B cell (primary cell): ENCODE measurements at regions not wholly inside any gene's neighbourhood (a gene's known extent, or its start where the extent isn't known, plus 50 kb on each side); places are given as distances from the start of the nearest gene placed in this dataset.

Experiments
- ATAC-seq: fragments of 200-7000 bp; cut with Tn5 transposase; one replicate; pipeline ENCODE4 v1.10.0; 2021; ENCODE audit warnings: low read depth, mild to moderate bottlenecking, moderate number of reproducible peaks, moderate library complexity
- CTCF ChIA-PET: fragments of 350-600 bp; sonication (Branson Sonifier 250); formaldehyde crosslinking; loops from one replicate; lab custom pipeline; 2021; ENCODE audit warnings: antibody characterized with exemption, inconsistent platforms; lab: Charles Lee
- POLR2A ChIA-PET: fragments of 350-600 bp; sonication (Branson Sonifier 250); formaldehyde crosslinking; loops from one replicate; lab custom pipeline; 2021; ENCODE audit warnings: antibody characterized with exemption; lab: Charles Lee
- DNase-seq: peaks from one replicate; pipeline ENCODE4 v3.0.0; 2013
- H2AFZ ChIP-seq: 2 replicates; pipeline ENCODE4 v1.6.1; 2012; ENCODE audit warnings: mild to moderate bottlenecking, low read depth, low read length; ENCODE audit not compliant: insufficient read depth, poor library complexity, severe bottlenecking
- H3K27ac ChIP-seq, 2 donors: 1 replicate in 1 of 2; 2 replicates in 1 of 2; pipeline ENCODE4 v1.5.1; 2012 to 2013; ENCODE audit warnings: low read length in 2 of 2, mild to moderate bottlenecking in 2 of 2, moderate library complexity in 1 of 2
- H3K27me3 ChIP-seq, 4 experiments: fragments of 200-600 bp in 1 of 4; sonication (generic) in 1 of 4; replicated peaks in 1 of 4; 1 replicate in 2 of 4; 2 replicates in 2 of 4; pipeline versions ENCODE4 v1.6.1 to v1.7.0; 2013 to 2016; ENCODE audit warnings: low read length in 3 of 4, mild to moderate bottlenecking in 2 of 4, mixed read lengths in 1 of 4, moderate library complexity in 1 of 4; ENCODE audit not compliant: insufficient read depth in 4 of 4, control insufficient read depth in 3 of 4; ENCODE audit errors: control extremely low read depth in 1 of 4
- H3K36me3 ChIP-seq, 2 experiments: replicated peaks in 1 of 2; 1 replicate in 1 of 2; 2 replicates in 1 of 2; pipeline versions ENCODE4 v1.6.1 to v1.7.1; 2013; ENCODE audit warnings: low read length in 1 of 2; ENCODE audit not compliant: insufficient read depth in 2 of 2, control insufficient read depth in 1 of 2; ENCODE audit errors: control extremely low read depth in 1 of 2, extremely low read depth in 1 of 2
- H3K4me1 ChIP-seq, 2 donors: fragments of 200-600 bp in 1 of 2; sonication (generic) in 1 of 2; 1 replicate in 1 of 2; 2 replicates in 1 of 2; pipeline versions ENCODE4 v1.5.1 to v1.6.1; 2013 to 2017; ENCODE audit warnings: low read length in 2 of 2; ENCODE audit not compliant: control insufficient read depth in 2 of 2, insufficient read depth in 2 of 2
- H3K4me2 ChIP-seq: replicated peaks from 2 replicates; pipeline ENCODE3; 2012; ENCODE audit warnings: mild to moderate bottlenecking, low read depth, low read length; ENCODE audit not compliant: poor library complexity, severe bottlenecking
- H3K4me3 ChIP-seq, 5 experiments: fragments of 200-600 bp in 1 of 5; sonication (generic) in 1 of 5; 1 replicate in 3 of 5; 2 replicates in 2 of 5; pipeline versions ENCODE4 v1.5.1 to v1.7.0; 2011 to 2016; ENCODE audit warnings: low read length in 4 of 5, mild to moderate bottlenecking in 4 of 5, low read depth in 2 of 5, control low read depth in 1 of 5, moderate library complexity in 1 of 5; ENCODE audit not compliant: insufficient read depth in 1 of 5; ENCODE audit errors: control extremely low read depth in 1 of 5, extremely low read depth in 1 of 5
- H3K79me2 ChIP-seq: fragments of 200-600 bp; sonication (generic); one replicate; pipeline ENCODE4 v1.6.0; 2016; ENCODE audit warnings: low read length; ENCODE audit not compliant: control insufficient read depth, insufficient read depth
- H3K9ac ChIP-seq: fragments of 200-600 bp; sonication (generic); 2 replicates; pipeline ENCODE4 v1.6.1; 2017; ENCODE audit warnings: mild to moderate bottlenecking, low read length, moderate library complexity
- H3K9me3 ChIP-seq, 3 donors: one replicate each; pipeline versions ENCODE4 v1.6.1 to v1.7.1; 2013; ENCODE audit warnings: low read length in 2 of 3; ENCODE audit not compliant: control insufficient read depth in 2 of 3, insufficient read depth in 1 of 3; ENCODE audit errors: control extremely low read depth in 1 of 3
- H4K20me1 ChIP-seq: 2 replicates; pipeline ENCODE4 v1.6.0; 2012; ENCODE audit warnings: mild to moderate bottlenecking, low read length; ENCODE audit not compliant: insufficient read depth, control insufficient read depth, poor library complexity, severe bottlenecking
- H3K27ac Mint-ChIP-seq: one replicate; pipeline ENCODE4 v1.8.0; 2021; ENCODE audit warnings: mixed read lengths
- H3K27me3 Mint-ChIP-seq: one replicate; pipeline ENCODE4 v1.8.0; 2021; ENCODE audit warnings: mixed read lengths
- H3K4me1 Mint-ChIP-seq: one replicate; pipeline ENCODE4 v1.8.0; 2021; ENCODE audit warnings: mixed read lengths
- H3K4me3 Mint-ChIP-seq: one replicate; pipeline ENCODE4 v1.8.0; 2021; ENCODE audit warnings: mixed read lengths
- H3K9me3 Mint-ChIP-seq: one replicate; pipeline ENCODE4 v1.8.0; 2022; ENCODE audit warnings: mixed read lengths; ENCODE audit not compliant: insufficient read depth
- CTCF ChIP-seq: fragments of 200-600 bp; IDR thresholded peaks from one replicate; pipeline ENCODE4 v1.8.0; 2022; ENCODE audit warnings: antibody characterized with exemption, mild to moderate bottlenecking
- EZH2 ChIP-seq: IDR thresholded peaks from 2 replicates; pipeline ENCODE4 v1.6.1; 2012; ENCODE audit warnings: borderline replicate concordance, low read depth, mild to moderate bottlenecking, moderate library complexity, low read length; ENCODE audit not compliant: insufficient read depth, poor library complexity, severe bottlenecking
- WGBS: methylation state at CpG from one replicate; pipeline ENCODE4 v1.1.5; 2013; ENCODE audit warnings: missing lambda C conversion rate; ENCODE audit not compliant: insufficient coverage; 5-methylcytosine and 5-hydroxymethylcytosine counted together
- intact Hi-C: fragments of 100-400 bp; cut with micrococcal nuclease; formaldehyde crosslinking; loops from one replicate; pipeline ENCODE4 v1.10.0; 2022

- no peak overlapping the region for H3K9ac ChIP-seq
- no peak overlapping the region for H3K4me3 ChIP-seq
- Mint-ChIP-seq H3K27me3 (peaks cover 35% of the 10 kb centered on the region), H3K27ac (no peak overlapping the region), H3K4me1 (no peaks in the 10 kb centered on the region), H3K9me3 (no peaks in the 10 kb centered on the region), H3K4me3 (no peak overlapping the region)
- ATAC-seq = no peak
- peaks cover 0 to 6% (median 2%) of the 10 kb centered on the region in 4 experiments for H3K27me3 ChIP-seq
- no peak overlapping the region for H2AFZ ChIP-seq
- ChIA-PET POLR2A (no interaction called here), CTCF (interaction anchor here (0.6 kb wide), 1 partner anchor 61 kb away, joined by 3 read pairs; no protein-coding TSS in a partner anchor)
- intact Hi-C loops = no loop called here
- no peaks in the 10 kb centered on the region for H3K79me2 ChIP-seq
- DNase-seq = no peak
- TF ChIP-seq CTCF (no peak), EZH2 (no peak)
- no peak overlapping the region for H3K4me2 ChIP-seq
- no peaks in the 10 kb centered on the region for H4K20me1 ChIP-seq
- WGBS = no CpG with 5 or more reads among the region's 2 CpGs
- H3K27ac ChIP-seq = no peak overlapping the region
- H3K9me3 ChIP-seq = no peaks in the 10 kb centered on the region
- H3K4me1 ChIP-seq = no peaks in the 10 kb centered on the region
- H3K36me3 ChIP-seq = no peaks in the 10 kb centered on the region
These were observed 345.7 kb downstream of the MTX2 start for GRCh38 chr2:176614930-176615329.

GRCh38 chr2:176619504-176619903 lies 350.3 kb downstream of the MTX2 start:
- H3K27me3 Mint-ChIP-seq = peaks cover 45% of the 10 kb centered on the region
- no peak for TF ChIP-seq CTCF
- TF ChIP-seq EZH2 = no peak
- WGBS = 98% methylated on average over 6 of the region's 6 CpGs
- Histone ChIP-seq H3K9me3 (no peaks in the 10 kb centered on the region), H3K79me2 (no peaks in the 10 kb centered on the region), H3K9ac (no peak overlapping the region), H3K36me3 (no peaks in the 10 kb centered on the region), H3K27me3 (peaks cover 0 to 4% (median 2%) of the 10 kb centered on the region in 4 experiments), H4K20me1 (no peaks in the 10 kb centered on the region), H3K4me2 (no peak overlapping the region), H3K4me3 (no peak overlapping the region), H2AFZ (no peak overlapping the region), H3K27ac (no peak overlapping the region), H3K4me1 (no peaks in the 10 kb centered on the region)
- no peak overlapping the region for H3K4me3 Mint-ChIP-seq
- CTCF ChIA-PET = interaction anchor here (1.0 kb wide), 1 partner anchor 35 kb away, joined by 3 read pairs; no protein-coding TSS in a partner anchor
- H3K27ac Mint-ChIP-seq = no peak overlapping the region
- no peaks in the 10 kb centered on the region for H3K4me1 Mint-ChIP-seq
- DNase-seq (no peak), ATAC-seq (no peak)
- H3K9me3 Mint-ChIP-seq = no peaks in the 10 kb centered on the region
- POLR2A ChIA-PET = no interaction called here
- intact Hi-C loops = no loop called here
